ENCODE measurements at regions not wholly inside any gene's neighbourhood (a gene's known extent, or its start where the extent isn't known, plus 50 kb on each side); places are given as distances from the start of the nearest gene placed in this dataset.
A peak's percentile ranks its signal among the peaks of the same experiment; 100 is the strongest.

DNA sequence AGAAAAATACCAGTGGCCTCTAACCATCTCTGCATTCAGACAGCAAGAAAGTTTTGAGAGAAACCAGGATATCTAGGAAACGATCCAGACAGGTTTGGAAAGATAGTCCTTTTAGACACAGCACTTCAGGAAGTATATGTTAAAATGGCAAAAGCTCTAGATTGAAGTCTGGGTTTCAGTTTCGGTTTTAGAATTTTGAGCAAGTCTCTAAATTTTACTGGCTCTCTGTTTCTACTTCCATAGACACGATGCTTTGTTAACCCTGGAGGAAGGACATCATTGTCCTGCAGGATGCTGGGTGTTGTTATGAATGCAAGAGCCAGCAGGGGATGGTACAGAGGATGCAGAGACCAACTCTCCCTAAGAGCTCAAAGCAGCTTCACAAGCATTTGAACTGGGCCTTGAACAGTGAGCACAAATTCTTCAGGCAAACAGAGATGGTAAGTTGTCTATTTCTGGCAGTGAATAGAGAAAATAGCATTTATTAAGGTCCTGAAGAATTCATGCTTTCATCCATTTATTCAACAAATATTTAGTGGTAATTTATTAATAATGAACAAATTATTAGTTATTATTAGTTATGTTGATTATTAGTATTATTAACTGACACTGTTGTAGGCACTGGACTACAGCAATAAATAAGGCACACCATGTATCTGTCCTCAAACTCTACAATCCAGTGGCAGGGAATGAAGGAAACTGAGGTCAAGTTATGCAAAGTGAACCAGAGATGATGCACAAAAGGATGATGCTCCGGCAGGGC is 152.7 kb upstream of the NRP1 start:
- H3K4me1 ChIP-seq, result no peaks in the 10 kb centered on the region
- intact Hi-C loops (cut with DNase I), result no loop called here
- no peaks in the 10 kb centered on the region for H3K9me3 ChIP-seq
- WGBS (ENCODE audit: insufficient coverage, low coverage, low lambda C conversion rate, missing lambda C conversion rate), result 33% methylated on average over 4 of the region's 4 CpGs
- ATAC-seq (peak in 2 of 4 donors; percentile 40), DNase-seq (no peak)
- TF ChIP-seq CTCF (IDR thresholded peaks at IDR 0.05), result no peak
- no peak for TF ChIP-seq POLR2A (IDR thresholded peaks at IDR 0.05)
- H3K27ac ChIP-seq, result no peak overlapping the region
- H3K36me3 ChIP-seq, result no peaks in the 10 kb centered on the region
- H3K4me3 ChIP-seq, result no peak overlapping the region
- H3K27me3 ChIP-seq, result no peaks in the 10 kb centered on the region

- H3K36me3 ChIP-seq, result no peaks in the 10 kb centered on the region
- 65% methylated on average over 3 of the region's 3 CpGs for WGBS (ENCODE audit: insufficient coverage, low coverage, low lambda C conversion rate, missing lambda C conversion rate)
- no peak overlapping the region for H3K27ac ChIP-seq
- ATAC-seq, result no peak
- H3K27me3 ChIP-seq, result no peaks in the 10 kb centered on the region
- intact Hi-C loops (cut with DNase I), result no loop called here
- H3K4me3 ChIP-seq, result no peak overlapping the region
- DNase-seq, result no peak
- H3K9me3 ChIP-seq, result no peaks in the 10 kb centered on the region
- H3K4me1 ChIP-seq, result no peaks in the 10 kb centered on the region
- TF ChIP-seq CTCF (IDR thresholded peaks at IDR 0.05), result no peak
- no peak for TF ChIP-seq POLR2A (IDR thresholded peaks at IDR 0.05)
These were observed 150.8 kb upstream of the NRP1 start for GRCh38 chr10:33485276-33485675.

DNA sequence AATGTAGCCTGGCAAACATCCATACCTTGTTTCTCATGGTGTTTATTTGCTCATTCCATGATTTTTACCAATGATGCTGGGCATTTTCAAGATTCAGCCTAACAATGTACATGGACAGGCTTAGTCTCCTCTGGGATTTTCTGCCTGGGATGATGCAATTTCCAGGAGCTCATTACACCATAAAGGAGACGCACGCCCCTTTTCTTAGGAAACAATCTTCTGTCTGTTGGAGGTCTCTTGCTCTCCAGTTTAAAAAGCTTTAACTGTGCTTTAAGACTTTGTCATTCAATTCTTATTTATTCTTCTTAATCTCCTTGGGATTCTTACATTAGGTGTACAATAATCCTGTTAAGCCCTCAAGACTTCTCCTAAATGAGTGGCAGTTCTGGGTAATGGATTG is 150.3 kb upstream of the NRP1 start:
- WGBS (ENCODE audit: insufficient coverage, low coverage, low lambda C conversion rate, missing lambda C conversion rate), result 90% methylated on average over 2 of the region's 2 CpGs

DNA sequence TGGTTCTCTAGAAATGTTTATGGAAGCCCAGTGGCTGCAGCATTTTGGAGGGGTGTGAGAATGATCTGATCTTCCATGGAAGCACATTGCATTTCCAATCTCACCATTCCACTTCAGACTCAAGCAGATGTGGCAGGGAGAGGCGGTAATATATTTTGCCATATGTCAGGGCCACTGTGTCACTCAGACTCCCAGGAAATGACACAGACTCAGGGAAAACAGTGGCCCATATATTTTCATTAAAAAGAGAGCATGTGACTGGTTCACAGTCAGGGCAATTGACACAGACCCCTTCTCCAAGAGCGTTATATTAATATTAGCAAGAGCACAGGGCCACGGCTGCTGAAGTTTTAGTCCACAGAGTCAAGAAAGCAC is 149.3 kb upstream of the NRP1 start:
- WGBS (ENCODE audit: insufficient coverage, low coverage, low lambda C conversion rate, missing lambda C conversion rate), result no CpG with 5 or more reads among the region's 3 CpGs

More for the DNA sequence above, 150.3 kb upstream of the NRP1 start:
- Histone ChIP-seq H3K36me3 (no peaks in the 10 kb centered on the region), H3K27ac (no peak overlapping the region), H3K9me3 (no peaks in the 10 kb centered on the region), H3K4me3 (no peak overlapping the region), H3K4me1 (no peaks in the 10 kb centered on the region), H3K27me3 (no peaks in the 10 kb centered on the region)
- ATAC-seq, result no peak
- DNase-seq, result no peak
- intact Hi-C loops (cut with DNase I), result no loop called here
- no peak for TF ChIP-seq CTCF (IDR thresholded peaks at IDR 0.05)

More for the DNA sequence above, 149.3 kb upstream of the NRP1 start:
- no peaks in the 10 kb centered on the region for H3K4me1 ChIP-seq
- no peak for TF ChIP-seq CTCF (IDR thresholded peaks at IDR 0.05)
- TF ChIP-seq POLR2A (IDR thresholded peaks at IDR 0.05), result no peak
- no peaks in the 10 kb centered on the region for H3K36me3 ChIP-seq
- no peak overlapping the region for H3K4me3 ChIP-seq
- intact Hi-C loops (cut with DNase I), result no loop called here
- ATAC-seq (no peak), DNase-seq (no peak)
- H3K27me3 ChIP-seq, result no peaks in the 10 kb centered on the region
- no peak overlapping the region for H3K27ac ChIP-seq
- H3K9me3 ChIP-seq, result no peaks in the 10 kb centered on the region

All from right lobe of liver (tissue), 6 donors.